Astrocyte of the hippocampus (primary cell): ENCODE measurements at regions not wholly inside any gene's neighbourhood (a gene's known extent, or its start where the extent isn't known, plus 50 kb on each side); places are given as distances from the start of the nearest gene placed in this dataset.
A peak's percentile ranks its signal among the peaks of the same experiment; 100 is the strongest.
"Not testable (repeated sequence)": the region's sequence is repeated elsewhere in the genome, so short reads cannot be mapped to it uniquely, and the experiment has no call there.

ENCODE experiments used
- DNase-seq: peaks from one replicate; pipeline ENCODE4 v3.0.0; 2011; ENCODE audit warnings: low read depth, low spot score

GRCh38 chr7:23938215-23938614, 228.2 kb downstream of the STK31 start:
- DNase-seq, result no peak

- DNase-seq, result peak; percentile 77
Observed at GRCh38 chr7:23938937-23939552, 229.0 kb downstream of the STK31 start.

GRCh38 chr7:23939747-23940146, 229.7 kb downstream of the STK31 start:
- DNase-seq, result not testable (repeated sequence)

- DNase-seq, result no peak
Observed at GRCh38 chr7:23941551-23941950, 231.5 kb downstream of the STK31 start.

- no peak for DNase-seq
Observed at GRCh38 chr7:23942032-23942431, 232.0 kb downstream of the STK31 start.

- no peak for DNase-seq
Observed at GRCh38 chr7:23944131-23944530, 234.1 kb downstream of the STK31 start.

- no peak for DNase-seq
Observed at GRCh38 chr7:23945472-23945871, 235.5 kb downstream of the STK31 start.

GRCh38 chr7:23955145-23955544, 245.1 kb downstream of the STK31 start:
- peak; percentile 19 for DNase-seq

- DNase-seq, result no peak
Observed at GRCh38 chr7:23955600-23956149, 245.7 kb downstream of the STK31 start.

- DNase-seq, result peak; percentile 50
Observed at GRCh38 chr7:23956772-23957576, 247.0 kb downstream of the STK31 start.

- DNase-seq, result no peak
Observed at GRCh38 chr7:23959821-23960220, 249.8 kb downstream of the STK31 start.

- DNase-seq, result no peak
Observed at GRCh38 chr7:23960361-23960760, 250.3 kb downstream of the STK31 start.

GRCh38 chr7:23963461-23964165, 253.6 kb downstream of the STK31 start:
- no peak for DNase-seq

GRCh38 chr7:23964715-23965114, 254.7 kb downstream of the STK31 start:
- no peak for DNase-seq

- DNase-seq, result no peak
Observed at GRCh38 chr7:23965296-23965695, 255.3 kb downstream of the STK31 start.

GRCh38 chr7:23966941-23967340, 256.9 kb downstream of the STK31 start:
- no peak for DNase-seq

- peak; percentile 15 for DNase-seq
Observed at GRCh38 chr7:23967949-23968599, 258.1 kb downstream of the STK31 start.

- no peak for DNase-seq
Observed at GRCh38 chr7:23968791-23969190, 258.8 kb downstream of the STK31 start.

- no peak for DNase-seq
Observed at GRCh38 chr7:23969443-23969842, 259.4 kb downstream of the STK31 start.

- no peak for DNase-seq
Observed at GRCh38 chr7:23970193-23970592, 260.2 kb downstream of the STK31 start.

GRCh38 chr7:23971031-23971430, 261.0 kb downstream of the STK31 start:
- DNase-seq, result no peak

- DNase-seq, result no peak
Observed at GRCh38 chr7:23972057-23972456, 262.0 kb downstream of the STK31 start.
